H1 (cell line): ENCODE measurements at regions not wholly inside any gene's neighbourhood (a gene's known extent, or its start where the extent isn't known, plus 50 kb on each side); places are given as distances from the start of the nearest gene placed in this dataset.

Experiments used
- EZH2 ChIP-seq: fragments of 200-600 bp; sonication (generic); IDR thresholded peaks from 2 replicates; pipeline ENCODE4 v1.7.1; 2012; ENCODE audit warnings: low read depth, mild to moderate bottlenecking, moderate library complexity, low read length, inconsistent platforms; ENCODE audit not compliant: severe bottlenecking
- KDM5A ChIP-seq: fragments of 200-600 bp; IDR thresholded peaks from 2 replicates; pipeline ENCODE4 v1.7.1; 2012; ENCODE audit warnings: mild to moderate bottlenecking, low read length, inconsistent platforms, mixed read lengths
- SRF ChIP-seq: IDR thresholded peaks from 2 replicates; pipeline ENCODE4 v1.6.1; 2011; ENCODE audit warnings: mild to moderate bottlenecking, low read depth, low read length, moderate library complexity
- SUZ12 ChIP-seq: fragments of 200-600 bp; sonication (generic); IDR thresholded peaks from 2 replicates; pipeline ENCODE4 v1.6.1; 2012; ENCODE audit warnings: mild to moderate bottlenecking, inconsistent platforms, low read length, moderate library complexity, mixed read lengths

- TF ChIP-seq SRF, result no peak
- no peak for TF ChIP-seq KDM5A
- no peak for TF ChIP-seq EZH2
- no peak for TF ChIP-seq SUZ12
Observed at GRCh38 chr12:90868626-90869025, 86.3 kb downstream of the CCER1 start (continued).
